Mesodermal cell (in vitro differentiated cells): ENCODE measurements at regions not wholly inside any gene's neighbourhood (a gene's known extent, or its start where the extent isn't known, plus 50 kb on each side); places are given as distances from the start of the nearest gene placed in this dataset.
A peak's percentile ranks its signal among the peaks of the same experiment; 100 is the strongest.

Source experiments
- H3K27ac ChIP-seq: 2 replicates; pipeline ENCODE4 v1.7.0; 2013; ENCODE audit warnings: mild to moderate bottlenecking, low read depth, low read length, moderate library complexity; ENCODE audit not compliant: severe bottlenecking
- H3K36me3 ChIP-seq: 2 replicates; pipeline ENCODE4 v1.7.1; 2013; ENCODE audit warnings: mild to moderate bottlenecking, low read length, moderate library complexity; ENCODE audit not compliant: control insufficient read depth, insufficient read depth
- H3K4me1 ChIP-seq: one replicate; pipeline ENCODE4 v1.7.1; 2013; ENCODE audit warnings: mild to moderate bottlenecking, low read length; ENCODE audit not compliant: insufficient read depth, control insufficient read depth, poor library complexity, severe bottlenecking
- H3K4me3 ChIP-seq: 2 replicates; pipeline ENCODE4 v1.7.0; 2013; ENCODE audit warnings: low read length, control low read depth, mild to moderate bottlenecking; ENCODE audit not compliant: insufficient read depth, poor library complexity, severe bottlenecking; ENCODE audit errors: extremely low read depth
- H3K9me3 ChIP-seq: 2 replicates; pipeline ENCODE4 v1.7.1; 2013; ENCODE audit warnings: mild to moderate bottlenecking, low read length, moderate library complexity; ENCODE audit not compliant: control insufficient read depth
- WGBS, 2 experiments: methylation state at CpG; one replicate each; pipeline ENCODE4 v1.1.5; 2013; ENCODE audit warnings: missing lambda C conversion rate in 2 of 2; ENCODE audit not compliant: insufficient coverage in 2 of 2; 5-methylcytosine and 5-hydroxymethylcytosine counted together

DNA sequence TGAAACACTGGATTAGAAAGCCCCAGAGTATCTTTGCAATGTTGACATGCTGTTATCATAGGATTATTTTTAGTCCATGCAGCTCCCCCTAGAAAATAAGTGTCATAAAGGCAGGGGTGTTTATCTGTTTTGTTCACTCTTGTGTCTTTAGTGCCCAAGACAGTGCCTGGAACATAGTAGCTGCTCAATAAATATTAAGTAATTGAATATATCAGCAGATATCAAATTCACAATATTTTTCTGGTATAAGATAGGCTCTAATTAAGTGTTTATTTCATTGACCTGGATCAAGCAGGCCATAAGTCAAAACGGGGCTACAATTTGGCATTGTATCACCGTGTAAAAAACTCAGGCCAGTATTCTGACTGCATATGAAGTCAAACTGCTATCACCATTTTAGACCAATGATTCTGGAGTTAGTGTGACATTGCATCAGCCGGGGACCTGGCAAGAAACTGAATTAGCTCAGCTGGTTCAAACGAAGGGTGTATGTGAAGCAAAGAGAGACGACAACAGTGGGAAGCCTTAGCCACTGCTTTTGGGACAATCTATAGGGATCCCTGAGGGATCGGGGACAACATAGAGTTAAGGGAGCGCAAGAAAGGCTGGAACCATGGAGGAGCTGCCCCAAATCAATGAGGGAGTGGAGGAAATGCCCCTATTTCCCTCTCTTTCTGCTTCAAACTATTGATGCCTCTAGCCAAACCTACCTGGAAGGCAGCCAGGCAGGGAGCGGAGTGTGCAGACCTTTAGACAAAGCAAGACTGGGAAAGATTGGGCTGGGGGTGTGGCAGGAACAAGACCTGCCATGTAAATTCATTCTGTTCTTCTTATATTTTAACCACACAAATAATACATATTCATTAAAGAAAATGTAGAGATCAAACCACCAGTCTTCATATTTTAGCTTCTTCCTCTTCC is 112.2 kb downstream of the PLEKHG1 start:
- WGBS, 2 experiments: 86 to 88% methylated on average over 5 to 6 of the region's 8 CpGs
- peaks cover 14% of the 10 kb centered on the region for H3K4me1 ChIP-seq
- H3K4me3 ChIP-seq: no peak overlapping the region
- H3K27ac ChIP-seq: no peak overlapping the region
- no peaks in the 10 kb centered on the region for H3K9me3 ChIP-seq
- H3K36me3 ChIP-seq: no peaks in the 10 kb centered on the region

DNA sequence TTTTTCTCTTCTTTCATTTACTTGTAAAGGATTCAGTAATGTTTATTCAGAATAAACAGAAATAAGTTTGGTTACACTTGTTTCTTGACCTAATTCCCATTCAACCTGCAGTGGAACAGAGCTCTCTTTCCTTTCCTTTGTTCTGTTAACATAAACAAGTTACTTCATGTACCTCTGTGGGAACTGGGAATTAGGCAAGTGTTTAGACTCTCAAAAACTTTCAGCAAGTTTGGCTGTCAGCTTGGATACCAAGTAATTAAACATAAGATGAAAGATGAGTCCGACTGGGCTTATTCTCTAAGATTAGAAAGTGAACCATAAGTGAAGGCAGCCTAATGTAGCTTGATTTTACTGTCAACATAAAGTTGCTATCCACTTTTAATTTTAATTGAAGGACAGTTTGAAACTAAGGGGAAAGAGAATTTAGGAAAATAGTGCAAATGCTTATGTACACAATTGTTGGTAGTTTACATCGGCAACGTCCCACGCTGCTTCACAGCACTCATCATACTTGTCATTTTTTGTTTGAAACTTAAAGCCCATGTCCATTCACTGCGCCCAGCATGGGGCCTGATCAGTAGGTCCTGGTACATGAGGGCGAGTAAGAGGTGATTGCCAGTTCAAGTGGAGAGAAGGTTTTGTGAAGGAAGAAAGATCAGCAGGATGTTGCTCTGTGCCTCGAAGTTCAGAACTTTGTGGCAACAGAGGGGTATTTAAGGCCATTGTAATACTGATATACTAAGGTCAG is 113.0 kb downstream of the PLEKHG1 start:
- no peaks in the 10 kb centered on the region for H3K36me3 ChIP-seq
- no peak overlapping the region for H3K27ac ChIP-seq
- peaks cover 14% of the 10 kb centered on the region for H3K4me1 ChIP-seq
- H3K9me3 ChIP-seq: no peaks in the 10 kb centered on the region
- H3K4me3 ChIP-seq: no peak overlapping the region
- 59 to 83% methylated on average over 2 to 4 of the region's 7 CpGs for WGBS, 2 experiments

DNA sequence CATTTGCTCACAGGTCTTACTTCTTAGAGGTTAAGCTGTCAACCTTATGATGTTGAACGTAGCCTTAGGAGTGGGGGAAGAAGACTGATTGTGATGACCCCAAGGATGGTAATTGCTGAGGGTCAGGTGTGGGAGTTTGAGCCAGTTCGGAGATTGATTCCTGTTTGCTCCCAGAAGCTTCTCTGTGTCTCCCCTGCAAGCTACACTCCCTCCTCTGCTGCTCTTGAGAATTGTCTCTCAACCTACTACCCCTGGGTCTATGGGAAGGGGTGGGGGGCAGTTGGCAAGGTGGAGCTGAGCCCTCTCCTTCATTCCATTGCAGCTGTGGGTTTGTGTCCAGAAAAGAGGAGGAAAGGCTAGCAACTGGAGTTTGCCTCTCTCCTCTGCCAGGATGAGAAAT is 113.8 kb downstream of the PLEKHG1 start:
- 60 to 93% methylated on average over 1 to 2 of the region's 2 CpGs for WGBS, 2 experiments
- H3K27ac ChIP-seq: peak overlapping the region; percentile 12

DNA sequence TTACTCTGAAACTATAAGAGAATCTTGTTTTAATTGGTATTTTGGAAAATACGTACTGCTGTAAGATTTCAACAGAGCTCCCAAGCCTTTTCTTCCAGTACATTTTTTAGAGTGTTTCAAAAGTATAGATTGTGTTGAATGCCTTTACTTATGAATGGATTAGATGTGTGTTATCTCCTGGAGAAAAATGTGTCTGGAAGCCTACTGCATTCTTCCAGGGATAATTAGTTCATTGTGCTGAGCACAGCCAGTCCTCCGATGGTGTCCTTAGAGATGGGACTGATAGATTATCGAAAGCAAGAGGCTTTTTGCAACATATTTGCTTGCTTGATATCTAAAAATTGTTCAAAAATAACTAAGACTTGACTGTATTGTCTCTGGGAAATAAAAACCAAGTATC is 114.2 kb downstream of the PLEKHG1 start:
- peak overlapping the region; percentile 51 for H3K27ac ChIP-seq
- no peaks in the 10 kb centered on the region for H3K9me3 ChIP-seq
- 90% methylated on average over 2 of the region's 3 CpGs; no CpG with 5 or more reads in 1 of the 2 experiments for WGBS, 2 experiments
- H3K4me1 ChIP-seq: peaks cover 14% of the 10 kb centered on the region
- H3K36me3 ChIP-seq: no peaks in the 10 kb centered on the region
- H3K4me3 ChIP-seq: no peak overlapping the region

More for the DNA sequence above, 113.8 kb downstream of the PLEKHG1 start:
- Histone ChIP-seq H3K36me3 (no peaks in the 10 kb centered on the region), H3K4me1 (peaks cover 14% of the 10 kb centered on the region), H3K9me3 (no peaks in the 10 kb centered on the region), H3K4me3 (no peak overlapping the region)

DNA sequence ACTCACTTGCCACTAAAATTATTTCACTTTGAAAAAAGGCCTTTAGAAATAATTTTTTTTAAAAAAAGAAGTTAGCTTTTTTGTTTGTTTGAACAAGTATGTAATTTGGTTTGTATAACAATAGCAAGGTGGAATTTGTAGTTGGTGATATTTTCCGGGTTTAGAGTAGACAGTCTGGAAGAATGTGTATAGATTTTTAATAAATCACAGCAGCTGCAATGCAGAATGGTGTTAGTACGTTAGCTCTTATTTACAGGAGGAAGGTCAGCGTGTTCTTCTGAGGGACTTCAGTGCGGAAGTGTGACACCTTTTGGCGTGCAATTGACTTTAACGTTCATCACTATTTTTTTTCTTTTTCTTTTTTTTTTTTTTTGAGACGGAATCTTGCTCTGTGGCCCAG is 115.4 kb downstream of the PLEKHG1 start:
- no peaks in the 10 kb centered on the region for H3K9me3 ChIP-seq
- H3K4me1 ChIP-seq: peaks cover 14% of the 10 kb centered on the region
- no peaks in the 10 kb centered on the region for H3K36me3 ChIP-seq
- no peak overlapping the region for H3K4me3 ChIP-seq
- no peak overlapping the region for H3K27ac ChIP-seq
- 88 to 94% methylated on average over 7 of the region's 7 CpGs for WGBS, 2 experiments

DNA sequence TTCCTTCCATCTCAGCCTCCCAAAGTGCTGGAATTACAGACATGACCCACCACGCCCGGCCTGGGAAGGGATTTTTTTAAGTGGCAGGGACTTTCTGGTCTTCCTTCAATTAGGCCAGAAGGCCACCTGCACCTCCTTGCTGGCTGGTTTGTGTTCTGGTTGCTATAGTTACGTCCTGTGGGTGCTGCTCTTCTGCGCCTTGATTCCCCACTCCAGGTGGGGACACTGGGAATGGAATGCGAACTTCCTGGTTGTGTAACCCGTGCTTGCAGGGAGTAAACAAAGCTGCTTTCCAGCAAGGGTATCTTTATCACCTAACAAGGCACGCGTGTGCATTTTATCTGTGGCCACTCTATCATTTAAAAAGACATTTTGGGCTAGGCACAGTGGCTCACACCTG is 117.7 kb downstream of the PLEKHG1 start:
- H3K4me1 ChIP-seq: peaks cover 20% of the 10 kb centered on the region
- WGBS, 2 experiments: 80 to 86% methylated on average over 6 to 7 of the region's 8 CpGs

DNA sequence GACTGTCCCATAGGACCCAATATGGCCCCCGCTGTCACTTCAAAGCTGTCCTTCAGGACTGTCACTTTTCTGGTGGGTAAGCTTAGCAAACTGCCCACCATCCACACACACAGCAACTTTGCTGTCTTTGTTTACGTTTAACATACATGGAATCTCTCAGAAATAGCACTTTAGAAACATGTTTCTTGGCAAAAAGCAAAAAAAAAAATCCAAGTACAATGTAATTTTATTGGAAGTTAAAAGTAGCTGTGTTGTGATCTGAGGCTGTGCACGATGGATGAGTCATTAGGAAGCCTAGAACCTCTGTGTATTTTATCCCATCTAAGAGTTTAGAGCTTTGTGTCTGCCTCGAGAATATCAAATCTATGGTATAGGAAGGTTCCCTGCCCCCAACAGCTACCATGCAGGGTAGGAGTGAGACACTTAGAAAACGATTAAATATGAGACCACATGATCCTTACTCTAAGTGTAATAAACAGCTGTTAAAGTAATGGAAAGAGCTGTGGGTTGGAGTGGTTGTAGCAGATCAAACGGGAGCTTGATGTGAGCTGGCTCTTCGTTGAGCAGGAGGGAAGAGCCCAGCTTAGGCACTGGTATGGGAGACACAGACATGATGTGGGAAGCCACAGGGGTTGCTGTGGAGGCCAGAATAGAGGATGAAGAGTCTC is 119.5 kb downstream of the PLEKHG1 start:
- Histone ChIP-seq H3K9me3 (no peaks in the 10 kb centered on the region), H3K4me3 (no peak overlapping the region), H3K4me1 (peaks cover 11% of the 10 kb centered on the region), H3K27ac (peak overlapping the region; percentile 2), H3K36me3 (no peaks in the 10 kb centered on the region)
- 74 to 88% methylated on average over 4 to 5 of the region's 7 CpGs for WGBS, 2 experiments

More for the DNA sequence above, 117.7 kb downstream of the PLEKHG1 start:
- Histone ChIP-seq H3K27ac (no peak overlapping the region), H3K9me3 (no peaks in the 10 kb centered on the region), H3K36me3 (no peaks in the 10 kb centered on the region), H3K4me3 (no peak overlapping the region)

DNA sequence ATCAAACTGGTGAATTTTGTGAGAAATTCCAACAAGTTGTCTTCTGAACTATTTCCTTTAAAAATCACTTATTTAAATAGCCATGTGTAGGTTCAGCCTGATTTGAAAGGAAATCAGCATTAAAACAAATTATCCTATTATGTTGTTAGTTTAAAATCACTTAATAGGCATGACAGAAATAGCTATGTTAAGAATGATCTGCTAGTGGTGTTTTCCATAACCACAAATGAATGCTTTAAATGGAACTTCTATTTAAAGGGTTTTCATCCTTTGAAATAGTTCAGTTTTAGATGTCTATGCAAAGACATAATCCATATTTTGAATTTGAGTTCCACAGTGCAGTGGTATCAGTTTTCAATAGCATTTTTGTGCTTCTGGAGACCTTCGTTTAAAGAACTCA is 120.1 kb downstream of the PLEKHG1 start:
- Histone ChIP-seq H3K27ac (peak overlapping the region; percentile 73), H3K4me1 (peaks cover 6% of the 10 kb centered on the region), H3K36me3 (no peaks in the 10 kb centered on the region), H3K4me3 (no peak overlapping the region), H3K9me3 (no peaks in the 10 kb centered on the region)
- no CpG with 5 or more reads among the region's 1 CpG for WGBS, 2 experiments

DNA sequence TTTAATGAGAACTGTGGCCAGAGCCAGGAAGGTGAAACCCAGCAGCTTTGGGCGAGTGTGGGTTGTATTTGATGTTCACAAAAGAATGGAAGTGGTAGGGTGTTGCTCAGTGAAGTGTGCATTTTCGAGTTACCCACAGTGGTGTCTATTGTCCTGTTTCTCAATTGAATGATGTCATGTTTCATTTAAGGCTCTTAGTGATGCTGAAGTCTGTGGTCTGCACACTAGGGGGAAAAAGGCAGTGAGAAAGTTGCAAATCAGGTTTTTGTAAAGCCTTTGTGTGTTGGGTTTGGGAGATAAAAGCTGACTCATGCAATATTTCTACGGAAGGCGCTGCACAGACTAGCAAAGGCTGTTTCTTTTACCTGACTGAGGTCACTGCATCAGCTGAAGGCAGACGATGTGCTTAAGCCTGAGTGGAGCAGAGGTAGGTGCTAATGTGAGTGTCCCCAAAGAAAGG is 121.1 kb downstream of the PLEKHG1 start:
- Histone ChIP-seq H3K4me3 (no peak overlapping the region), H3K9me3 (no peaks in the 10 kb centered on the region), H3K4me1 (peaks cover 6% of the 10 kb centered on the region), H3K27ac (peak overlapping the region; percentile 73), H3K36me3 (no peaks in the 10 kb centered on the region)
- 36 to 45% methylated on average over 3 to 5 of the region's 5 CpGs for WGBS, 2 experiments

DNA sequence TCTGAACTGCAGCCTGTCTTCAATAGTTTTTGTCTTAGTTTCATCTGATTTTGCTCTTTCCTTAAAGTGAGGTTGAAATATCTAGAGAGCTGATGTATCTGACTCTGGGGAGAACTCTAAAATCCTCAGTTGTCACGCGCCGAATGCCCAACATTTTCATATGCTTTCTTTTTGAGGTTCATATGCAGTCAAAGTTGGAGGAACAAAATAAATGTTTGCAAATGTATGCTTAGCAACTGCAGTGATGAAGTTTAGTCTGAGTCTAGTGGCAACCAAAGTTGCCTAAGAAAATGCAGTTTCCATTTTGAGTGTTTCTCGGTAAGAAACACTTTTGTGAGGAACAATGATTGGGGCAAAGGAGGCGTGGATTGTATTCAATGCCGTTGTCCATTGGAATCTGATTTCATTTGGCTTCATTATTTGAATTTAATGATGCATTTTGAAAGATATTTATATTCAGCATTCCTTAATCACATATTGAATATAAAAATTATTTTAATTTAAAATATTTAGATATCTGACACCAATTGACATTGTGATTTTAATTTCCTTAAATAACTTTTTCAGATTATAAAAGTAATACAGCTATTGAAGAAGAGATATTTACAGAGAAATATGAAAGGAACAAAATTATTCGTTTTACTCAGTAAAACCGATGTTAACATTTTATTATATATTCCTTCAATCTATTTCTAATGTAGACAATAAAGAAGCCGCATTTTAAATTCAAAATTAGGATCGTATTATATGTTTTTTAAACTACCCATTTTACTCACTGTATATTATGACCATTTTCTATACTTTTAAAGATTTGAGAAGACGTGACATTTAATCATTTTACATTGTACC is 122.0 kb downstream of the PLEKHG1 start:
- WGBS, 2 experiments: 87 to 92% methylated on average over 4 of the region's 11 CpGs
- H3K27ac ChIP-seq: peak overlapping the region; percentile 73
- H3K4me1 ChIP-seq: peaks cover 6% of the 10 kb centered on the region
- H3K9me3 ChIP-seq: no peaks in the 10 kb centered on the region
- H3K4me3 ChIP-seq: no peak overlapping the region
- H3K36me3 ChIP-seq: no peaks in the 10 kb centered on the region
